KMS-11 (cell line): ENCODE measurements at regions not wholly inside any gene's neighbourhood (a gene's known extent, or its start where the extent isn't known, plus 50 kb on each side); places are given as distances from the start of the nearest gene placed in this dataset.

Experiments
- H2AFZ ChIP-seq: fragments of 200-600 bp; sonication (generic); 2 replicates; pipeline ENCODE4 v1.6.1; 2016; ENCODE audit warnings: antibody characterized with exemption, mixed run types, low read depth
- H3K27ac ChIP-seq: fragments of 200-600 bp; sonication (generic); 2 replicates; pipeline ENCODE4 v1.6.1; 2016; ENCODE audit warnings: mild to moderate bottlenecking, mixed run types
- H3K27me3 ChIP-seq: fragments of 200-600 bp; sonication (generic); 2 replicates; pipeline ENCODE4 v1.6.1; 2017; ENCODE audit warnings: mild to moderate bottlenecking, low read depth, mixed run types, moderate library complexity; ENCODE audit not compliant: insufficient read depth
- H3K36me3 ChIP-seq: fragments of 200-600 bp; sonication (generic); 2 replicates; pipeline ENCODE4 v1.6.1; 2017; ENCODE audit warnings: mild to moderate bottlenecking, mixed run types; ENCODE audit not compliant: insufficient read depth
- H3K4me1 ChIP-seq: fragments of 200-600 bp; sonication (generic); 2 replicates; pipeline ENCODE4 v1.6.1; 2016; ENCODE audit warnings: mild to moderate bottlenecking, low read depth, mixed run types; ENCODE audit not compliant: poor library complexity, severe bottlenecking
- H3K4me2 ChIP-seq: fragments of 200-600 bp; sonication (generic); 2 replicates; pipeline ENCODE4 v1.7.0; 2016; ENCODE audit warnings: mild to moderate bottlenecking, mixed run types
- H3K4me3 ChIP-seq: fragments of 200-600 bp; sonication (generic); IDR thresholded peaks from 2 replicates; pipeline ENCODE4 v1.6.1; 2017; ENCODE audit warnings: low read depth, low read length, mixed read lengths; ENCODE audit not compliant: insufficient read depth
- H3K79me2 ChIP-seq: fragments of 200-600 bp; sonication (generic); 2 replicates; pipeline ENCODE4 v1.6.1; 2016; ENCODE audit warnings: low read depth, mixed run types; ENCODE audit not compliant: insufficient read depth
- H3K9ac ChIP-seq: fragments of 200-600 bp; sonication (generic); 2 replicates; pipeline ENCODE4 v1.6.1; 2016; ENCODE audit warnings: mild to moderate bottlenecking, mixed run types
- H4K20me1 ChIP-seq: fragments of 200-600 bp; sonication (generic); 2 replicates; pipeline ENCODE4 v1.6.1; 2016; ENCODE audit warnings: mild to moderate bottlenecking, mixed run types; ENCODE audit not compliant: insufficient read depth
- TF ChIP-seq, protein P1 (sequence below): fragments of 200-600 bp; sonication (generic); conservative IDR thresholded peaks from 2 replicates; pipeline ENCODE4 v1.6.1; 2017; ENCODE audit warnings: low read depth, mild to moderate bottlenecking, antibody characterized with exemption, low read length, moderate library complexity, mixed read lengths

DNA sequence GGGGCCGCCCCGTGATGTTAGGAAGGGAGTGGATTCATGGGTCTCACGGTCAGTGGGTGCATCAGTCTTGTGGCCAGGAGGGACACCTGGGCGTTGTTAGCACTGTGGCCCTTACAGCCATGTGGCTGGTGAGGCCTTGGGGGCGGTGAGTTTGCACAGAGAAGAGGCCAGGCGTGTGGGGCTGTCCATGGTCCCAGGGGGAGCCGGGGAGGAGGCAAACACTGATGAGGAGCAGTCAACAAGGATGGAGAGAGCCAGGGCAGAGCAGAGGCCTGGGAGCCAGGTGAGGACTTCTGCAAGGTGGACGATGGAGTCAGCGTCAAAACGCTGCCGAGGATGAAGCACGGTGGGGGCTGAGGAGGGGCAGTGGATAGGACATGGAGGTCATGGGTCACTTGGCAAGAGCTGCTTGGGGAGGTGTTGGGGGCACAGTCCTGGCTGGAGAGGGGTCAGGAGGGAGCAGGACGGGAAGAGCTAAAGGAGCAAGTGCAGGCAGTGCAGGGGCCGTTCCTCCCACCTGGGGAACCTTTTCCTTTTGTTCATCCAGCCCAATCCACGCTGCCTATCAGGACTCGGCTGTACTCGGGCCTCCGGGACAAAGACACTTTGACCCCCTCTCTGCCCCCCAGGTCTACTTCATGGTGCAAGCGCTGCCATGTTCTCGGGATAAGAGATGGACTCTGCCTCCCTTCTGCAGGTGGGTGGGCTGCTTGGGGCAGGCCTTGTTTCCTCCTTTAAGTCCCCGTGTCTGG, 801.1 kb downstream of the TBC1D22A start:
- no peak overlapping the region for H3K4me2 ChIP-seq
- H3K4me1 ChIP-seq = no peaks in the 10 kb centered on the region
- no peak overlapping the region for H2AFZ ChIP-seq
- no peak overlapping the region for H3K27ac ChIP-seq
- H3K9ac ChIP-seq = no peak overlapping the region
- no peaks in the 10 kb centered on the region for H4K20me1 ChIP-seq
- no peaks in the 10 kb centered on the region for H3K79me2 ChIP-seq
- no peaks in the 10 kb centered on the region; the same call in 1 of the 2 replicates for H3K27me3 ChIP-seq
- H3K36me3 ChIP-seq = no peaks in the 10 kb centered on the region
- H3K4me3 ChIP-seq = no peak overlapping the region
- TF ChIP-seq, protein P1, sequence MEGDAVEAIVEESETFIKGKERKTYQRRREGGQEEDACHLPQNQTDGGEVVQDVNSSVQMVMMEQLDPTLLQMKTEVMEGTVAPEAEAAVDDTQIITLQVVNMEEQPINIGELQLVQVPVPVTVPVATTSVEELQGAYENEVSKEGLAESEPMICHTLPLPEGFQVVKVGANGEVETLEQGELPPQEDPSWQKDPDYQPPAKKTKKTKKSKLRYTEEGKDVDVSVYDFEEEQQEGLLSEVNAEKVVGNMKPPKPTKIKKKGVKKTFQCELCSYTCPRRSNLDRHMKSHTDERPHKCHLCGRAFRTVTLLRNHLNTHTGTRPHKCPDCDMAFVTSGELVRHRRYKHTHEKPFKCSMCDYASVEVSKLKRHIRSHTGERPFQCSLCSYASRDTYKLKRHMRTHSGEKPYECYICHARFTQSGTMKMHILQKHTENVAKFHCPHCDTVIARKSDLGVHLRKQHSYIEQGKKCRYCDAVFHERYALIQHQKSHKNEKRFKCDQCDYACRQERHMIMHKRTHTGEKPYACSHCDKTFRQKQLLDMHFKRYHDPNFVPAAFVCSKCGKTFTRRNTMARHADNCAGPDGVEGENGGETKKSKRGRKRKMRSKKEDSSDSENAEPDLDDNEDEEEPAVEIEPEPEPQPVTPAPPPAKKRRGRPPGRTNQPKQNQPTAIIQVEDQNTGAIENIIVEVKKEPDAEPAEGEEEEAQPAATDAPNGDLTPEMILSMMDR = no peak

DNA sequence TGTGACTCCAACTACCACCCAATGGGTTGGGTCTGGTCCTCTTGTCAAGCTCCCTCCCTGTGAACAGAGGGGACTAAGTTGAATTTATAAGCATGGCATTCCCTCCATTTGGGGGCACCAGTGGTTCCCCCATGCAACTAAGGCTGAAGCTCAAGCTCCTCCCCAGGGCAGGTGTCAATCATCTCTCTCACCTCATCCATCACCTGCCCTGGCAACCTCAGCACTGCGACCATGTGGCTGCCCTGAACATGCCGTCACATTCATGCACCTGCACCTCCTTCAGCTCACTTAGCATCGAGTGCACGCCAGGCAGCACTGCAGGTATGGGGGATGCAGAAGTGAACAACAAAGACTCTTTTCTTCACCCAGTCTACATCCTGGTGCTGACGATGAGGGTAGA, 799.3 kb downstream of the TBC1D22A start:
- H3K4me1 ChIP-seq = no peaks in the 10 kb centered on the region
- H4K20me1 ChIP-seq = no peaks in the 10 kb centered on the region
- TF ChIP-seq, protein P1 = no peak
- no peak overlapping the region for H3K27ac ChIP-seq
- H3K4me3 ChIP-seq = no peak overlapping the region
- H3K27me3 ChIP-seq = no peaks in the 10 kb centered on the region; the same call in 1 of the 2 replicates
- H2AFZ ChIP-seq = no peak overlapping the region
- no peaks in the 10 kb centered on the region for H3K79me2 ChIP-seq
- H3K4me2 ChIP-seq = no peak overlapping the region
- no peaks in the 10 kb centered on the region for H3K36me3 ChIP-seq
- no peak overlapping the region for H3K9ac ChIP-seq

DNA sequence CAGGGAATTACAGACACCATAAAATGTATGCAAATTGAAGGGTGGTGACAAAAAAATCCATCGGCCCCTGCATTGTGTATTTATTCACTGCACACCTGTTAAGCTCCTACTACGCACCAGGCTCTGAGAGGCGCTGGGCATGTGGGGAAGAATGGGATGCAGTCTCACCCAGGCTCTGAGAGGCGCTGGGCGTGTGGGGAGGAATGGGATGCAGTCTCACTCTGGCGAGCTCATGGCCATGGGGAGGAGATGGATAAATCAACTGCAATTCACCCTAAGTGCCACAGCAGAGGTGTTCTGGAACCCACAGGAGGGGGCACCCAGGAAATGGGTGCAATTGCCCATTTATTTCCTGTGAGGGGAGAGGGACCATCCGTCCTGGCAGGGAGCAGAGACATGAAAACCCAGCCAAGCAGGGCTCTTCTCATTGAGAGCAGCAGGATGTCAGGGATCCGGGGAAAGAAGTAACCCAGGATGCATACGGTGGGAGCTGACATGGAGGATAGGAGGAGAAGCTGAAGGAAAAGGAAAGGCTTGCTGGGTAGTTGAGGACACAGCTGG, 798.7 kb downstream of the TBC1D22A start:
- Histone ChIP-seq H4K20me1 (no peaks in the 10 kb centered on the region), H2AFZ (no peak overlapping the region), H3K9ac (no peak overlapping the region), H3K79me2 (no peaks in the 10 kb centered on the region), H3K4me2 (no peak overlapping the region), H3K4me3 (no peak overlapping the region), H3K27ac (no peak overlapping the region), H3K27me3 (no peaks in the 10 kb centered on the region; the same call in 1 of the 2 replicates), H3K36me3 (no peaks in the 10 kb centered on the region), H3K4me1 (no peaks in the 10 kb centered on the region)
- TF ChIP-seq, protein P1 = no peak

DNA sequence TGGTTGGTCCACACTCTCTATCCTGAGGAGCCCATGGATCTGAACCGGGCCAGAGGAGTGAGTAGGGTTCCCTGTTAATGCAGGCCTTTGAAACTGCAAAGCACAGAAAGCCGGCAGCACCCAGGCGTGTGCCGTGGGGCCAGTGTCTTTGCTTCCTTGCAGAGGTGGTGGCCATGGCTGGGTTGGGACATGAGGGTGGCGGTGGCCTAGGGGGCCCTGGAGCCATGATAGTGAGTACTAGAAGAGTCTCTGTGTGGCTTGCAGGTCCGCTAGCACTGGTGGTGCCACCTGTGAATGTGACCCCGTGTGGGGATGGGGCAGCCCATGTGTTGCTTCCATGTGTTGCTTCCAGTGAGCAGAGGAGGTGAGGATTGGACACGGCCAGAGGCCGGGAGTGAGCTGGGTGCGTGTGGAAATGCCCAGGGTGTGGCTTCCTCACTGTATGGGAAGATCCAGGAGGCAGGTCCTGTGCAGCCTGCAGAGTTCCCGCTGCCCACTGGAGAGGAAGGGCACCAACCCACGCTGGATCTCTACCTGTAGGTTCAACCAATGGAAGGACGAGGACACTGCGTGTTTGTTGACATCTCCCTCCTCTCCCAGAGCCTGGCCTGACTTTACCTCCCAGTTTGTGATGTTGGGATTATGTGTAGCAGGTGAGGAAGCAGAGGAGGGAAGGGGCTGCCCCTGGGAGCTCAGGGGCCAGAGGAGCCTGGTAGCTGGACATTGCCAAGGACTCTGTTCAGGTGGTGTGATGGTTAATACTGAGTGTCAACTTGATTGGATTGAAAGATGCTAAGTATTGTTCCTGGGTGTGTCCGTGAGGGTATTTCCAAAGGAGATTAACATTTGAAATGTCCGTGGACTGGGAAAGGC, 796.6 kb downstream of the TBC1D22A start:
- Histone ChIP-seq H2AFZ (no peak overlapping the region), H3K9ac (no peak overlapping the region), H4K20me1 (no peaks in the 10 kb centered on the region), H3K79me2 (no peaks in the 10 kb centered on the region), H3K36me3 (no peaks in the 10 kb centered on the region), H3K27me3 (no peaks in the 10 kb centered on the region), H3K4me1 (no peaks in the 10 kb centered on the region), H3K4me2 (no peak overlapping the region), H3K4me3 (no peak overlapping the region), H3K27ac (no peak overlapping the region)
- TF ChIP-seq, protein P1 = no peak
